NCI-H2029 (cell line): ENCODE measurements at regions not wholly inside any gene's neighbourhood (a gene's known extent, or its start where the extent isn't known, plus 50 kb on each side); places are given as distances from the start of the nearest gene placed in this dataset.

Experiments used
- DNase-seq: peaks from one replicate; lab custom pipeline; 2025; lab: John Stamatoyannopoulos, UW

- no peak for DNase-seq
These were observed 297.8 kb upstream of the AZI2 start for GRCh38 chr3:28646435-28646834.

GRCh38 chr3:28649266-28649665 lies 300.6 kb upstream of the AZI2 start:
- DNase-seq, result no peak

- no peak for DNase-seq
These were observed 302.5 kb upstream of the AZI2 start for GRCh38 chr3:28651159-28651558.

- no peak for DNase-seq
These were observed 315.5 kb upstream of the AZI2 start for GRCh38 chr3:28664123-28664522.

- peak; percentile 73 for DNase-seq
These were observed 319.3 kb upstream of the AZI2 start for GRCh38 chr3:28667646-28668621.

GRCh38 chr3:28669870-28670269 lies 321.2 kb upstream of the AZI2 start:
- no peak for DNase-seq

GRCh38 chr3:28672406-28672805 lies 323.8 kb upstream of the AZI2 start:
- no peak for DNase-seq

- DNase-seq, result no peak
These were observed 324.8 kb upstream of the AZI2 start for GRCh38 chr3:28673446-28673845.

GRCh38 chr3:28674212-28674611 lies 325.6 kb upstream of the AZI2 start:
- DNase-seq, result no peak

- DNase-seq, result no peak
These were observed 329.0 kb upstream of the AZI2 start for GRCh38 chr3:28677581-28677980.

GRCh38 chr3:28678086-28678485 lies 329.5 kb upstream of the AZI2 start:
- DNase-seq, result no peak

- DNase-seq, result no peak
These were observed 331.4 kb upstream of the AZI2 start for GRCh38 chr3:28680050-28680449.

GRCh38 chr3:28682121-28682520 lies 333.5 kb upstream of the AZI2 start:
- no peak for DNase-seq

- no peak for DNase-seq
These were observed 341.6 kb upstream of the AZI2 start for GRCh38 chr3:28690176-28690575.

GRCh38 chr3:28698706-28699105 lies 350.1 kb upstream of the AZI2 start:
- no peak for DNase-seq

GRCh38 chr3:28699283-28699682 lies 350.7 kb upstream of the AZI2 start:
- peak; percentile 93 for DNase-seq

GRCh38 chr3:28700728-28701127 lies 352.1 kb upstream of the AZI2 start:
- peak; percentile 7 for DNase-seq

GRCh38 chr3:28703843-28704242 lies 355.2 kb upstream of the AZI2 start:
- no peak for DNase-seq

GRCh38 chr3:28711293-28711692 lies 362.7 kb upstream of the AZI2 start:
- DNase-seq, result no peak

GRCh38 chr3:28716939-28717338 lies 368.3 kb upstream of the AZI2 start:
- no peak for DNase-seq

- DNase-seq, result no peak
These were observed 369.6 kb upstream of the AZI2 start for GRCh38 chr3:28718074-28718849.

- DNase-seq, result peak; percentile 62
These were observed 378.2 kb upstream of the AZI2 start for GRCh38 chr3:28726840-28727239.

- no peak for DNase-seq
These were observed 378.7 kb upstream of the AZI2 start for GRCh38 chr3:28727307-28727706.
